ENCODE measurements at regions not wholly inside any gene's neighbourhood (a gene's known extent, or its start where the extent isn't known, plus 50 kb on each side); places are given as distances from the start of the nearest gene placed in this dataset.

- TF ChIP-seq CTCF (IDR thresholded peaks at IDR 0.05) (no peak), ZFX (IDR thresholded peaks at IDR 0.05; ENCODE audit: borderline replicate concordance) (no peak)
Measured at GRCh38 chr10:33410096-33410859, 75.8 kb upstream of the NRP1 start.
